Type B pancreatic cell (in vitro differentiated cells): ENCODE measurements at regions not wholly inside any gene's neighbourhood (a gene's known extent, or its start where the extent isn't known, plus 50 kb on each side); places are given as distances from the start of the nearest gene placed in this dataset.

Experiments
- DNase-seq: peaks from one replicate; pipeline ENCODE4 v3.0.0; 2021; ENCODE audit warnings: mixed read lengths; ENCODE audit not compliant: unreplicated experiment; ENCODE audit errors: extremely low spot score
- H3K27ac Mint-ChIP-seq: 2 replicates; pipeline ENCODE4 v1.8.0; 2021; ENCODE audit warnings: mild to moderate bottlenecking, mixed read lengths
- H3K27me3 Mint-ChIP-seq: 2 replicates; pipeline ENCODE4 v1.8.0; 2021; ENCODE audit warnings: mixed read lengths
- H3K36me3 Mint-ChIP-seq: 2 replicates; pipeline ENCODE4 v1.8.0; 2021; ENCODE audit warnings: mixed read lengths
- H3K4me1 Mint-ChIP-seq: one replicate; pipeline ENCODE4 v1.8.0; 2021; ENCODE audit warnings: mixed read lengths; ENCODE audit not compliant: unreplicated experiment
- H3K4me3 Mint-ChIP-seq: 2 replicates; pipeline ENCODE4 v1.8.0; 2021; ENCODE audit warnings: mild to moderate bottlenecking, mixed read lengths
- H3K9me3 Mint-ChIP-seq: 2 replicates; pipeline ENCODE4 v1.8.0; 2021; ENCODE audit warnings: mixed read lengths
- CTCF ChIP-seq: fragments of 200-600 bp; sonication (generic); conservative IDR thresholded peaks from 2 replicates; pipeline ENCODE4 v1.5.0; 2021; ENCODE audit warnings: antibody characterized with exemption, mild to moderate bottlenecking

- Mint-ChIP-seq H3K36me3 (no peaks in the 10 kb centered on the region), H3K27ac (no peak overlapping the region), H3K4me1 (peaks cover 27% of the 10 kb centered on the region), H3K9me3 (peaks cover 7% of the 10 kb centered on the region), H3K4me3 (no peak overlapping the region), H3K27me3 (no peaks in the 10 kb centered on the region)
- no peak for TF ChIP-seq CTCF
- DNase-seq: no peak
Measured at GRCh38 chr1:59128784-59129227, 168.1 kb upstream of the FGGY start.

DNA sequence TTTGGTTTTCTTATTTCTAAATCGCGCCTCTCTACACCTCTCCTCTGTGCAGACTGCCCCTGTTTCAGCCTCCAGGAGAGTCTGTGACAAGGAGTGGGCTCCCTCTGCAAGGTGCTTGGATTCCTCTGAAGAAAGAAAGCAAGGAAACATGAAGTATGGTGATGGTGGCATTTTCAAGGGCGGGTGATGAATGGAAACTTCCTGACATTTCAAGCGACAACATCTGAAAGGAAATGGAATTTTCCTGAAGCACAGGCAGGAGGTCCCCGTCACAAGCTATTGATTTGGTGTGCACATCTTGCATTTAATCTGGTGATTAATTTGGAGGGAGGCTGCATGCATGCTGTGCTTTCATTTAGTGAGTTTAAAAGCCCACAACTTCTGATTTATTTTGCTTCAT lies 164.6 kb upstream of the FGGY start:
- Mint-ChIP-seq H3K27ac (no peak overlapping the region), H3K36me3 (no peaks in the 10 kb centered on the region), H3K4me3 (peak overlapping the region; percentile 21), H3K27me3 (no peaks in the 10 kb centered on the region), H3K4me1 (peaks cover 28% of the 10 kb centered on the region), H3K9me3 (no peaks in the 10 kb centered on the region)
- TF ChIP-seq CTCF: no peak
- no peak for DNase-seq

DNA sequence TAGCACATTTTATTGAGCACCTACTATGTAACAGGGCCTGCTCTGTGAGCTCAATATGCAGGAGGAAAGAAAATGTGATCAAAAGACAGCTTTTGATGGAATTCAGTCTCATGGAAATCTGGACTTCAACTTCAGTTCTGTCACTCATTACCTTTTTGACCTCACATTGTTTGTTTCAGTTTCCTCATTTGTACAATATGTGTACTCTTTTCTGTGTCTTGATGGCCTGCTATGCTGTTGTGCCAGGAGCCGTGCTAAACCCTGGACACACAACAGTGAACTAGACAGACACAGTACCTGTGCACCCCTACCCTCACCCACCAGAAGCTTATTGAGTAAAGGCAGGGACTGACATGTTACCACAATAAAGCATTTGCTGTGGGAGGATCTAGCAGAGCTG lies 162.9 kb upstream of the FGGY start:
- TF ChIP-seq CTCF: no peak
- Mint-ChIP-seq H3K27me3 (no peaks in the 10 kb centered on the region), H3K4me3 (no peak overlapping the region), H3K9me3 (no peaks in the 10 kb centered on the region), H3K27ac (no peak overlapping the region), H3K4me1 (peaks cover 32% of the 10 kb centered on the region), H3K36me3 (no peaks in the 10 kb centered on the region)
- DNase-seq: no peak

GRCh38 chr1:59135761-59136255 lies 161.1 kb upstream of the FGGY start:
- no peaks in the 10 kb centered on the region for H3K9me3 Mint-ChIP-seq
- no peak overlapping the region for H3K27ac Mint-ChIP-seq
- peaks cover 45% of the 10 kb centered on the region for H3K4me1 Mint-ChIP-seq

GRCh38 chr1:59136541-59137275 lies 160.2 kb upstream of the FGGY start:
- Mint-ChIP-seq H3K4me3 (no peak overlapping the region), H3K27me3 (no peaks in the 10 kb centered on the region), H3K36me3 (no peaks in the 10 kb centered on the region), H3K4me1 (peaks cover 46% of the 10 kb centered on the region), H3K27ac (no peak overlapping the region), H3K9me3 (no peaks in the 10 kb centered on the region)
- TF ChIP-seq CTCF: no peak
- DNase-seq: no peak

More at GRCh38 chr1:59135761-59136255, 161.1 kb upstream of the FGGY start:
- DNase-seq: no peak
- Mint-ChIP-seq H3K36me3 (no peaks in the 10 kb centered on the region), H3K4me3 (no peak overlapping the region), H3K27me3 (no peaks in the 10 kb centered on the region)
- no peak for TF ChIP-seq CTCF
